Neural crest cell (in vitro differentiated cells): ENCODE measurements at regions not wholly inside any gene's neighbourhood (a gene's known extent, or its start where the extent isn't known, plus 50 kb on each side); places are given as distances from the start of the nearest gene placed in this dataset.
"Not testable (repeated sequence)": the region's sequence is repeated elsewhere in the genome, so short reads cannot be mapped to it uniquely, and the experiment has no call there.

Source experiments
- DNase-seq: peaks from one replicate; pipeline ENCODE4 v3.0.0; 2021; ENCODE audit warnings: low read depth, mixed read lengths, low spot score
- H3K27ac Mint-ChIP-seq: one replicate; pipeline ENCODE4 v1.8.0; 2021; ENCODE audit warnings: mild to moderate bottlenecking, mixed read lengths; ENCODE audit not compliant: unreplicated experiment
- H3K27me3 Mint-ChIP-seq: 2 replicates; pipeline ENCODE4 v1.8.0; 2021; ENCODE audit warnings: low read depth, mild to moderate bottlenecking, mixed read lengths
- H3K36me3 Mint-ChIP-seq: 2 replicates; pipeline ENCODE4 v1.8.0; 2021; ENCODE audit warnings: low read depth, mild to moderate bottlenecking, mixed read lengths
- H3K4me1 Mint-ChIP-seq: 2 replicates; pipeline ENCODE4 v1.8.0; 2021; ENCODE audit warnings: mixed read lengths
- H3K4me3 Mint-ChIP-seq: one replicate; pipeline ENCODE4 v1.8.0; 2021; ENCODE audit warnings: mild to moderate bottlenecking, mixed read lengths
- H3K9me3 Mint-ChIP-seq: 2 replicates; pipeline ENCODE4 v1.8.0; 2021; ENCODE audit warnings: mixed read lengths
- TF ChIP-seq, protein P1 (sequence below): fragments of 200-600 bp; sonication (generic); conservative IDR thresholded peaks from 2 replicates; pipeline ENCODE4 v1.5.0; 2021; ENCODE audit warnings: antibody characterized with exemption, mild to moderate bottlenecking

DNA sequence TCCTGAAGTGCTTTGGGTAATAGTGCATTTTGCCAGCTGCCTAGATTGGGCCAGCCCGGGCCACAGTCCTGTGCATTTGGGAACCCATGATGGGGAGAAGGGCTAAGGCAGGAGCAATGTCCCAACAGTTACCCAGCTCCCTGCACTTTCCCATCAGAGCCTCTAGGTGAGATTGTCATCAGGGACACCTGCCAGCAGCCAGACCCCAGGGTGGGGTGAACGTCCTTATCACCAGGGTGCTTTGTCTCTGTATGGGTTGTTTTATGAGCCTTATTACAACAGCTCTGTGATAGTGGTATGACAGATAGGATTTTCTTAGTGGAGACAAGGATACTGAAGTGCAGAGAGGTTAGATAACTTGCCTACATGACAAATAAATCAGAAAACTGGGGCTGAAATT, 365.7 kb downstream of the OSTF1 start:
- H3K4me1 Mint-ChIP-seq, result peaks cover 7% of the 10 kb centered on the region
- H3K4me3 Mint-ChIP-seq, result no peak overlapping the region
- H3K36me3 Mint-ChIP-seq, result no peaks in the 10 kb centered on the region
- H3K9me3 Mint-ChIP-seq, result no peaks in the 10 kb centered on the region
- H3K27me3 Mint-ChIP-seq, result peaks cover 2% of the 10 kb centered on the region
- DNase-seq, result no peak
- TF ChIP-seq, protein P1, sequence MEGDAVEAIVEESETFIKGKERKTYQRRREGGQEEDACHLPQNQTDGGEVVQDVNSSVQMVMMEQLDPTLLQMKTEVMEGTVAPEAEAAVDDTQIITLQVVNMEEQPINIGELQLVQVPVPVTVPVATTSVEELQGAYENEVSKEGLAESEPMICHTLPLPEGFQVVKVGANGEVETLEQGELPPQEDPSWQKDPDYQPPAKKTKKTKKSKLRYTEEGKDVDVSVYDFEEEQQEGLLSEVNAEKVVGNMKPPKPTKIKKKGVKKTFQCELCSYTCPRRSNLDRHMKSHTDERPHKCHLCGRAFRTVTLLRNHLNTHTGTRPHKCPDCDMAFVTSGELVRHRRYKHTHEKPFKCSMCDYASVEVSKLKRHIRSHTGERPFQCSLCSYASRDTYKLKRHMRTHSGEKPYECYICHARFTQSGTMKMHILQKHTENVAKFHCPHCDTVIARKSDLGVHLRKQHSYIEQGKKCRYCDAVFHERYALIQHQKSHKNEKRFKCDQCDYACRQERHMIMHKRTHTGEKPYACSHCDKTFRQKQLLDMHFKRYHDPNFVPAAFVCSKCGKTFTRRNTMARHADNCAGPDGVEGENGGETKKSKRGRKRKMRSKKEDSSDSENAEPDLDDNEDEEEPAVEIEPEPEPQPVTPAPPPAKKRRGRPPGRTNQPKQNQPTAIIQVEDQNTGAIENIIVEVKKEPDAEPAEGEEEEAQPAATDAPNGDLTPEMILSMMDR, result no peak
- H3K27ac Mint-ChIP-seq, result no peak overlapping the region

DNA sequence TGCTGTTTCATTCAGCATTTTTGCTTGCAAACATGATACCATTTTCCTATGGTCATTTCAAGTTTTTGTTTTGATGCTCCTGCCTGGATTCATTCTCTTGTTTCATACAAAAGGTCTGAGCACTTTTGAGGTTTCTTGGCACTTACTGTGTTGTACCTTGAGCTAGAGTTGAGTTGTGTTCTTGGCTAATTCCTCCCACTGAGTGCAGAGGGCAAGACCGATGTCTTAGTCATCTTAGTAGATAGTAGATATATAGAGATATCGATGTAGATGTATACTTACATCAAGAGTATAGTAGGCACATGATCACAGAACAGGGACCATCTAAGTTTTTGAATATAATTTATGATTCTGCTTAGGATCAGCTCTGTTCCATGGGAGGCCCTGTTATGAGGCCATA, 366.6 kb downstream of the OSTF1 start:
- no peaks in the 10 kb centered on the region for H3K9me3 Mint-ChIP-seq
- H3K27ac Mint-ChIP-seq, result no peak overlapping the region
- DNase-seq, result no peak
- H3K27me3 Mint-ChIP-seq, result peaks cover 2% of the 10 kb centered on the region
- H3K4me3 Mint-ChIP-seq, result no peak overlapping the region
- TF ChIP-seq, protein P1, result no peak
- H3K36me3 Mint-ChIP-seq, result no peaks in the 10 kb centered on the region
- peaks cover 7% of the 10 kb centered on the region for H3K4me1 Mint-ChIP-seq

DNA sequence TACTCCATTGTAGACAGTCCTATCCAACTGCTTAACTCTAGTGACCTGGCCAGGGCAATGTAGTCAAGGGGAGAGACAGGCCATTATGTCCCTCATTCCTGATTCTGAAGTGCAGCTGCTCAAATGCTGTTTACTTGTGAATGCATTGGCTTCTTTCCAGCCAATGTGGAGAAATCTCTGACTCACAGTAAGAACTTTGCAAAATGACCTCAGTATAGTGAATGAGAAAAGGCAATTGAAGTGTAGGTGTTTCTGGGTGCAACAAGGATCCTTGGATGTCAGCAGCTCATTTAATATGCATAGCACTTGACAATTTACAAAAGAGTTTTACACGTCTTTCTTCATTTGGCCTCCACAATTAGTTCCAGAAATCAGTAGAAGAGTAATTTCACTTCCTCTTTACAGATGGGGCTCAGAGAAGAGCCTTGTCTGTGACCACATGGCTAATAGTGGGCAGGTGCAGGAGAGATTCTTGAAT, 367.2 kb downstream of the OSTF1 start:
- Mint-ChIP-seq H3K9me3 (no peaks in the 10 kb centered on the region), H3K4me3 (no peak overlapping the region), H3K36me3 (no peaks in the 10 kb centered on the region), H3K4me1 (peaks cover 7% of the 10 kb centered on the region), H3K27ac (no peak overlapping the region), H3K27me3 (peaks cover 2% of the 10 kb centered on the region)
- no peak for DNase-seq
- TF ChIP-seq, protein P1, result no peak

DNA sequence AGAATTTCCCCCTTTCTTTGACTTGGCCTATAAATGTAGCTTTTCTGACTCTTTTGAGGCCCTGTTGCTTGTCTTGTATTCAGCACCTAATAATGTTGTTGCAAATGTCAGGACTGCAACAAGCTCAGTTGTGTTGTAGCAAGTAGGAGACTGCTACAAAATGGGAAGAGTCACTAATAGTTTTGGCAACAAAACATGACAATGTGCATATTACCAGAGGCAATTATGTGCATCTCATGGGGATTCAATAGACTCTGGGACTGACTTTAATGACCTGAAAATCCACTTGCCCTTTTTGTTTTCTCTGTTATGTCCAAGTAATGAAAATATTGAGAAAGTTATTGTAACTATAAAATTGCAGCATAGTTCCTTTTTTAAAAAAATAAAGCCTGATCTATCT, 368.4 kb downstream of the OSTF1 start:
- no peak overlapping the region for H3K4me3 Mint-ChIP-seq
- H3K27ac Mint-ChIP-seq, result no peak overlapping the region
- H3K27me3 Mint-ChIP-seq, result peaks cover 7% of the 10 kb centered on the region
- H3K36me3 Mint-ChIP-seq, result no peaks in the 10 kb centered on the region
- no peak for DNase-seq
- TF ChIP-seq, protein P1, result no peak
- H3K4me1 Mint-ChIP-seq, result peaks cover 7% of the 10 kb centered on the region
- no peaks in the 10 kb centered on the region for H3K9me3 Mint-ChIP-seq

DNA sequence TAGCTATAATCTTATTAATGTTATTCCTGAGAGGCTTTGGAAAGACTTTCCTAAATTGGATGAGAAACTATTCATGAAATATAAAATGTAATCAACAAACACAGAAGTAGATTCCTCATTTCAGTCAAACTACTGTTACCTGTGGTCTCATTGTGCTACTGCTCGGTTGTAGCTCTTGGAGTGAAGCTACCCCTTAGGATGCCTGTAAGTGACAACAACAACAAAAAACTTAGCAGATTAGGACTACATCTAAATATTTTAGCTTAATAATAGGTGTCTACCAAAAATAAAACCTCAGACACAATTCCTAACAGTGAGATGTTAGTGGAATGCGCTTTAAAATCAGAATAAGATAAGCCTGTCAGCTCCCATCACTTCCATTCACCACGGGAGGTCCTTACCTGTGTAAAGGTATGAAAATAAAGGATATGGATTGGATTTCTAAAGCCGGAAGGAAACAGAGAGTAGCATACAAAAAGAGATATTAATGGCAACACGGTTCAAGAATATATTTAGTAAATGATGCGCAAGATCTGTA, 369.2 kb downstream of the OSTF1 start:
- no peak overlapping the region for H3K4me3 Mint-ChIP-seq
- no peaks in the 10 kb centered on the region for H3K9me3 Mint-ChIP-seq
- H3K36me3 Mint-ChIP-seq, result no peaks in the 10 kb centered on the region
- DNase-seq, result no peak
- TF ChIP-seq, protein P1, result no peak
- peaks cover 9% of the 10 kb centered on the region for H3K27me3 Mint-ChIP-seq
- no peak overlapping the region for H3K27ac Mint-ChIP-seq
- H3K4me1 Mint-ChIP-seq, result peaks cover 6% of the 10 kb centered on the region

DNA sequence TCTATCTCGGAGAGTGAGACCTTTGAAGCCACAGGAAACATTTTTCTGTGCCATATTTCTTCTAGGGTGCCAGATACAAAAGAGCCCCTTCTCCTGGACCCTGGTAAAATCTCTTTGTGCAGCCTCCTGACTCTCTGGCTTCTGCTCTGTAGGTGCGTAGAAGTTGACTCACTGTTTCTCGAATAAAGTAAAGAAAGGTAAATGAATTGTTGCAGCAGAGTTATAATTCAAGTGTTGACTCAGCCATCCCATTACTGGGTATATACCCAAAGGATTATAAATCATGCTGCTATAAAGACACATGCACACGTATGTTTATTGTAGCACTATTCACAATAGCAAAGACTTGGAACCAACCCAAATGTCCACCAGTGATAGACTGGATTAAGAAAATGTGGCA, 371.0 kb downstream of the OSTF1 start:
- not testable (repeated sequence) for H3K4me1 Mint-ChIP-seq, H3K4me3 Mint-ChIP-seq, H3K9me3 Mint-ChIP-seq, DNase-seq, H3K36me3 Mint-ChIP-seq, H3K27me3 Mint-ChIP-seq, H3K27ac Mint-ChIP-seq
